HS-5 (cell line): ENCODE measurements at regions not wholly inside any gene's neighbourhood (a gene's known extent, or its start where the extent isn't known, plus 50 kb on each side); places are given as distances from the start of the nearest gene placed in this dataset.

Source experiments
- DNase-seq: peaks from one replicate; pipeline ENCODE4 v3.0.0-alpha.2; 2012; ENCODE audit warnings: low read depth

GRCh38 chr9:107431461-107431860 is 58.1 kb downstream of the KLF4 start:
- DNase-seq = no peak

- DNase-seq = no peak
Measured at GRCh38 chr9:107430071-107430470, 59.5 kb downstream of the KLF4 start.

- no peak for DNase-seq
Measured at GRCh38 chr9:107426126-107426525, 63.4 kb downstream of the KLF4 start.

- no peak for DNase-seq
Measured at GRCh38 chr9:107425101-107426025, 64.2 kb downstream of the KLF4 start.

GRCh38 chr9:107423540-107423939 is 66.0 kb downstream of the KLF4 start:
- DNase-seq = no peak

- DNase-seq = peak; percentile 33
Measured at GRCh38 chr9:107422189-107423185, 67.1 kb downstream of the KLF4 start.

GRCh38 chr9:107410420-107410819 is 79.1 kb downstream of the KLF4 start:
- no peak for DNase-seq

- DNase-seq = no peak
Measured at GRCh38 chr9:107409581-107410389, 79.8 kb downstream of the KLF4 start.

- no peak for DNase-seq
Measured at GRCh38 chr9:107407675-107408074, 81.9 kb downstream of the KLF4 start.

- DNase-seq = no peak
Measured at GRCh38 chr9:107405511-107405910, 84.1 kb downstream of the KLF4 start.

- no peak for DNase-seq
Measured at GRCh38 chr9:107404736-107405135, 84.8 kb downstream of the KLF4 start.

GRCh38 chr9:107404161-107404560 is 85.4 kb downstream of the KLF4 start:
- no peak for DNase-seq

GRCh38 chr9:107397076-107398044 is 92.2 kb downstream of the KLF4 start:
- peak; percentile 53 for DNase-seq

- no peak for DNase-seq
Measured at GRCh38 chr9:107394264-107394663, 95.3 kb downstream of the KLF4 start.

- DNase-seq = no peak
Measured at GRCh38 chr9:107390778-107391177, 98.8 kb downstream of the KLF4 start.

GRCh38 chr9:107390279-107390678 is 99.3 kb downstream of the KLF4 start:
- DNase-seq = no peak

GRCh38 chr9:107389617-107390071 is 99.9 kb downstream of the KLF4 start:
- no peak for DNase-seq

- DNase-seq = no peak
Measured at GRCh38 chr9:107388890-107389289, 100.7 kb downstream of the KLF4 start.

- DNase-seq = no peak
Measured at GRCh38 chr9:107387409-107387808, 102.2 kb downstream of the KLF4 start.

- no peak for DNase-seq
Measured at GRCh38 chr9:107386396-107386795, 103.2 kb downstream of the KLF4 start.
